ENCODE measurements at regions not wholly inside any gene's neighbourhood (a gene's known extent, or its start where the extent isn't known, plus 50 kb on each side); places are given as distances from the start of the nearest gene placed in this dataset.

DNA sequence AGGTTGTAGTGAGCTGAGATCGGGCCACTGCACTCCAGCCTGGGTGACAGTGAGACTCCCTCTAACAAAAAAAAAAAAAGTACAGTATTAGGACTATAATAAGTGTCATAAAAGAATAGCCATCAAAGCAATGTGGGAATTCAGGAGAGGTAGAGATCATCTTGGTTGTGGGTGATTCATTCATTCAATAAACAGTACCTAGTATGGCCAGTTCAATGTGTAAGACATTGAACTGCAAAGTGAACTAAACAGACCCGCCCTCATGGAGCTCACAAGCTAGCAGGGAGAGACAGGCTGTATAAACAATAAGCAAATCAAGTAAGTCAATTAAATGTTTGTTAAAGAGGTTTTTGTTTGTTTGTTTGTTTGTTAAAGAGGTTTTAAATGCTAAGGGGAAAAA, 146.1 kb upstream of the RANBP3L start:
- TF ChIP-seq CTCF (IDR thresholded peaks at IDR 0.05 in 2 of 3, conservative IDR thresholded peaks at IDR 0.05 in 1 of 3; ENCODE audit: borderline replicate concordance in 1 of 3, insufficient read depth in 1 of 3, low read depth in 2 of 3, low read length in 2 of 3) (no peak), MAX (IDR thresholded peaks at IDR 0.05) (no peak), POLR2AphosphoS5 (IDR thresholded peaks at IDR 0.05; ENCODE audit: low read depth, low read length) (no peak)

All from HCT116 (cell line).